ENCODE measurements at regions not wholly inside any gene's neighbourhood (a gene's known extent, or its start where the extent isn't known, plus 50 kb on each side); places are given as distances from the start of the nearest gene placed in this dataset.
A peak's percentile ranks its signal among the peaks of the same experiment; 100 is the strongest.

- intact Hi-C loops (cut with DNase I), result no loop called here
- Histone ChIP-seq H3K4me1 (no peaks in the 10 kb centered on the region), H3K27me3 (no peaks in the 10 kb centered on the region), H3K27ac (no peak overlapping the region), H3K4me3 (no peak overlapping the region), H3K36me3 (no peaks in the 10 kb centered on the region), H3K9me3 (no peaks in the 10 kb centered on the region)
- ATAC-seq, result no peak
- DNase-seq, result no peak
- no peak for TF ChIP-seq CTCF (IDR thresholded peaks at IDR 0.05)
- TF ChIP-seq POLR2A (IDR thresholded peaks at IDR 0.05), result no peak
- WGBS (ENCODE audit: insufficient coverage, low coverage, low lambda C conversion rate, missing lambda C conversion rate), result 61% methylated on average over 3 of the region's 3 CpGs
Observed at GRCh38 chr13:79780240-79780639, 299.3 kb downstream of the NDFIP2 start.

- no peaks in the 10 kb centered on the region for H3K4me1 ChIP-seq
- no peak overlapping the region for H3K4me3 ChIP-seq
- no peak for TF ChIP-seq CTCF (IDR thresholded peaks at IDR 0.05)
- TF ChIP-seq POLR2A (IDR thresholded peaks at IDR 0.05), result no peak
- H3K36me3 ChIP-seq, result no peaks in the 10 kb centered on the region
- no peaks in the 10 kb centered on the region for H3K27me3 ChIP-seq
- no peak for DNase-seq
- intact Hi-C loops (cut with DNase I), result no loop called here
- no peaks in the 10 kb centered on the region for H3K9me3 ChIP-seq
- ATAC-seq, result peak; percentile 44 to 68 (median 58)
- no peak overlapping the region for H3K27ac ChIP-seq
- 7% methylated on average over 1 of the region's 1 CpG for WGBS (ENCODE audit: insufficient coverage, low coverage, low lambda C conversion rate, missing lambda C conversion rate)
Observed at GRCh38 chr13:79779761-79780160, 298.8 kb downstream of the NDFIP2 start.

DNA sequence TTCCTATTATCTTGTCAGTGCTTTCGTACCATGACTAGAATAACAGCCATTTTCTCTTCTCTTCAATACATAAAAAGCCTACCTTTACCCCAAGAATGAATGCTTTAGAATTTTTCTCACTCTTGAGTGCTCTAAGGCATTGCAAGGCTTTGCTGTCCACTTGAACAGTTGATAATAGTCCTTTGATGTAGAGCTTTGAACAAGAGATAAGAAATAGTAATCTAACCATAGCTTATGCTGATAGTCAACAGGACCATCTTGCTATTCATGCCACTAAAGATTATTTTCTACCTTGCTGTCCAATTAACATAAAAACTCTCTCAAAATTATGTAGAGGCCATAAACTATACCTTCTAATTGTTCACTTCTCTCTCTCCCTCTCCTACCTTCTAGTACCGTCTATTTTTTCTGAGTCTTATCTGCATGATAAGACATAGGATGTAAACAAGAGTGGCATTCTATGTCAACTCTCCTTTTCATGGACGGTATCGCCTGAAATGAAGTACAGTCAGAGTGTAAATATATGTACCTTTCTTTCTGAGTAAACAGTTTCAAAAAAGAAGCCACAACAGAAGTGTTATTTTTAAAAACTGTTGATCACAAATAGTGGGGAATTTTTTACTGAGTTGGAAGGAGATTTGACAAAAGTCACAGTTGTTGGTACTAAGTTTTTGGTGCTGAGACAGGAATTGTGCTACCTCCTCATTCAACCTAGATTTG, 297.9 kb downstream of the NDFIP2 start:
- H3K36me3 ChIP-seq, result no peaks in the 10 kb centered on the region
- ATAC-seq (no peak), DNase-seq (no peak)
- WGBS (ENCODE audit: insufficient coverage, low coverage, low lambda C conversion rate, missing lambda C conversion rate), result 44% methylated on average over 4 of the region's 4 CpGs
- no peaks in the 10 kb centered on the region for H3K9me3 ChIP-seq
- no peaks in the 10 kb centered on the region for H3K27me3 ChIP-seq
- no peak overlapping the region for H3K27ac ChIP-seq
- H3K4me3 ChIP-seq, result no peak overlapping the region
- no peaks in the 10 kb centered on the region for H3K4me1 ChIP-seq
- intact Hi-C loops (cut with DNase I), result no loop called here
- no peak for TF ChIP-seq POLR2A (IDR thresholded peaks at IDR 0.05)

GRCh38 chr13:79777504-79777903, 296.5 kb downstream of the NDFIP2 start:
- TF ChIP-seq POLR2A (IDR thresholded peaks at IDR 0.05), result no peak
- TF ChIP-seq CTCF (IDR thresholded peaks at IDR 0.05), result no peak
- WGBS (ENCODE audit: insufficient coverage, low coverage, low lambda C conversion rate, missing lambda C conversion rate), result 43% methylated on average over 2 of the region's 2 CpGs
- no peaks in the 10 kb centered on the region for H3K36me3 ChIP-seq
- DNase-seq (no peak), ATAC-seq (no peak)
- H3K4me1 ChIP-seq, result no peaks in the 10 kb centered on the region
- no peak overlapping the region for H3K27ac ChIP-seq
- intact Hi-C loops (cut with DNase I), result no loop called here
- H3K27me3 ChIP-seq, result no peaks in the 10 kb centered on the region
- no peak overlapping the region for H3K4me3 ChIP-seq
- H3K9me3 ChIP-seq, result no peaks in the 10 kb centered on the region

DNA sequence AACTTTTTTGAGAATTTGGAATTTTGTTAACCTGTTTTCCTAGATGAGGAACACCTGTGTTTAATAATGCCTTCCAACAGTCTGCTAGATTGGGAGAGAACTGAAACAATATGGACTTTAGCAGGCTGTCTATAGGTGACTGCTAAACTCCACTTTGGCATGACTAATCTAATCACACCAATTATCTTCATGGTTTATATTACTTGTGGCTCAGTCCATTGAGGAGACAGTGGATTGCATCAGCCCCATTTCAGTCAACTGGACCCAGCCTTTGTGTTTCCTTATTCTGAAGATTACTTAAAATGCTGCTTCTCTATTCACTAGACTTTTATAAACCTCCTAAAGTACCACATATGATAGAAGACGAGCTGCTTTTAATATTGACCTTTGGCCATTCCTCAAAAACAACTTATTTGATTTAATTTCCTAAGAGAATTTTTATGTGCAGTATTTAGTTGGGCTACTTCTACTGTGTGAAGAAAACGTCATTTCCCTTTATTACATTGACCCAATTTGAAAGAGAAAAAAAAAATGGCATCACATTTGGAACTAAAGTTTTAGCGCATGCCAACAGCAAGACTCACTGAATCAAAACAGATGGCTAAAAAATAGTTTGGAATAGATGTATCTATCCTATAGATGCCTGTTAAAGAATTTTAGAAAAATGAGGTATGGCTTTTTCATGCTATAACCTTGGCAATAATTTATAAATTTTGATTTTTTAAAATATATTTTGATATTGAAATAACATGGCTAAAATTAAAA, 295.8 kb downstream of the NDFIP2 start:
- intact Hi-C loops (cut with DNase I), result no loop called here
- H3K4me3 ChIP-seq, result no peak overlapping the region
- no peaks in the 10 kb centered on the region for H3K9me3 ChIP-seq
- H3K27me3 ChIP-seq, result no peaks in the 10 kb centered on the region
- ATAC-seq (no peak), DNase-seq (no peak)
- H3K27ac ChIP-seq, result no peak overlapping the region
- no peaks in the 10 kb centered on the region for H3K36me3 ChIP-seq
- no peak for TF ChIP-seq POLR2A (IDR thresholded peaks at IDR 0.05)
- no peak for TF ChIP-seq CTCF (IDR thresholded peaks at IDR 0.05)
- no peaks in the 10 kb centered on the region for H3K4me1 ChIP-seq
- WGBS (ENCODE audit: insufficient coverage, low coverage, low lambda C conversion rate, missing lambda C conversion rate), result 55% methylated on average over 3 of the region's 3 CpGs
